NCI-H1092 (cell line): ENCODE measurements at regions not wholly inside any gene's neighbourhood (a gene's known extent, or its start where the extent isn't known, plus 50 kb on each side); places are given as distances from the start of the nearest gene placed in this dataset.
"Not testable (repeated sequence)": the region's sequence is repeated elsewhere in the genome, so short reads cannot be mapped to it uniquely, and the experiment has no call there.

Source experiments
- DNase-seq: peaks from one replicate; lab custom pipeline; 2025; lab: John Stamatoyannopoulos, UW

DNA sequence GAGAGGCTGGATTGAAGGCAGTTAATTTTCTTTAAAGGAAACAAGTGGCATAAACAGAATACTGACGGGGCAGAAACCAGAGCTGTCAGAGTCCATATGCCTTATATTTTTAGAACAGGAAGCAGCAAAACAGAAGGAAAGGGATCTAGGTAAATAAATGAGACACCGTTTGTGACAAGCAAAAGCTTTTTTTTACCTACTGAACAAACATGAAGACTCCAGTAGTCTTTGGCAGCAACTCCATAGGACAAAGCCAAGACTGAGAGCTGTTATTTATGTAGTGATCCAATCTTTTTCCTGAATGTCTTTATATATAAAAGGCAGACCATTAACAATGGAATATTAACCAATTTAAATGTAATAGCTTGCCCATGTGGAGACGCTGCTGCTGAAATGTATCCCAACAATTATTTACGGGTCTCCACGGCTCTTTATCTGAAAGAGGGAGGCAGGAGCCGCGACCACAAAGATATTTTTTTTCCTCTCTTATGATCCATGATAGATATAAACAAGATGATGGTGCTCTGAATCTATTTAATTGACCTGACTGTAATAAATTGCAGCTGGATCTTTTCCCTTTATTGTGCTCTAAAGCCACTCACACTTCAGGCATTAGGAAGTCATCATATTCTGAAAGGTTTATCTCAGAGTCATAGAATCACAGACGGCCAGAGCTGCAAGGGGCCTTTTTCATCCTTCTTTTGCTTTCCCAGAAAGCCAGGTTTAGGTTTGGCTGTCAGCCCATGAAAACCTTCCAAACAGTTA is 687.8 kb downstream of the EFNB2 start:
- peak; percentile 82 for DNase-seq

DNA sequence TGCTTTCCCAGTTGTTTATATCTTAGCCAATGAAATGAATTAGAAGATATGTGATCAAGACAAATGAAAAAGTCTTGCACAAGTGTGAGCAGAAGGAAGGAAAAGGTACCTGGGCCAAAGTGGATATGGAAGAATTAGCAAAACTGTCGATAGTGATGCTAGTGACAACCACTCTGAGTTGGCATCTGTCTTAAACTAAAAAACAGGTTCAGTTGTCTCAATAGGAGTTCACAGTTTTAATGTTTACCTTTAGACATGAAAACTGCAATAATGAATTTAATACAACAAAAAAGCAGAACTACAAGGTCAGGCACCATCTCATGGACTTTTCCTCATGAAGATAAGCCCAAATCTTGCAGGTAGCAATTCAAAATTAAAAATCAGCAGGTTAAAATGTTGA is 688.5 kb downstream of the EFNB2 start:
- no peak for DNase-seq

DNA sequence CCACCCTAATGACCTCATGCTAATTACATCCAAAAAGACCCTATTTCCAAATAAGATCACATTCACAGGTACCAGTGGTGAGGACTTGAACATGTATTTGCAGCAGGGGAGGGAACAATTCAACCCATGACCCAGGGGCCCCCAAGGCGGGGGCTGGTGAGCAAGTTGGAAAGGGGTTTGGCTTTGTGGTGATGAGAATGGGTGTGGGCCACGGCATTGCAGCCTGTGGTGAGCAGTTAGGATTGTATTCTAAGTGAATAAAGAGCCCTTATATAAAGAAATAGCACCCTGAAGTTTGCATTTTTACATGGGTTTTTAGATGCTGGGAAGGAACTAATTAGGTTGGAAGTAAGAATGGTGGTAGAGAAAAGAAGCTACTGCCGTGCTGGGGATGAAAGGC is 694.2 kb downstream of the EFNB2 start:
- DNase-seq, result no peak

DNA sequence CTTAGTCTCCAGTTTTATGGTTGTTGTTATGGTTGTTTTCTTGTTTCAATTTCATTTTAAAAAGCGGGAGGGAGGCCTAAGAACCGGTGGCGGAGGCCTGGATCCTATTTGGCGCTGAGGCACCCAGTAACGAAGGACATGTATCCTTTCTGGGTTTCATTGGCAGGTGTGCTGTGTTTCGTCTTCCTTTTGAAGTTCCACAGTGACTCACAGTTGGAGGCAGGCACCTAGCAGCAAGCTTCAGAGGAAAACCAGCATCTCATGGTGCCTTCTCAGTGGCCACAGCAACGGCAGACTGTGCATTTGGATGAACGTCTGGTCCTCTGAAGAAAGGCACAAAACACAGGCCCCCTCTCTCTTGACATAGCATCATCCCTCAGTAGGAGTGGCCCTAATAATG is 697.2 kb downstream of the EFNB2 start:
- DNase-seq, result no peak

DNA sequence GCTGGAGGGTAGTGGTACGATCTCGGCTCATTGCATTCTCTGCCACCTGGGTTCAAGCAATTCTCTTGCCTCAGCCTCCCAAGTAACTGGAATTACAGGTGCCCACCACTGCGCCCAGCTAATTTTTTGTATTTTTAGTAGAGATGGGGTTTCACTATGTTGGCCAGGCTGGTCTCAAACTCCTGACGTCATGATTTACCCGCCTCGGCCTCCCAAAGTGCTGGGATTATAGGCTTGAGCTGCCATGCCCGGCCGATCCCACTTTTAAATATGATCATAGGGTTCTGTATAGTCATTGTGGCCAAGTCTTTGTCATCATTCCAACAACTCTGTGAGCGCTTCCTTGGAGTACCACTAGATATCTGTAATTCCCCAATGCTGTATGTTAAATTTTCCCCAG is 698.2 kb downstream of the EFNB2 start:
- DNase-seq, result not testable (repeated sequence)

- no peak for DNase-seq
Observed at GRCh38 chr13:105830821-105831220, 704.6 kb downstream of the EFNB2 start.

GRCh38 chr13:105827111-105827809 is 708.2 kb downstream of the EFNB2 start:
- DNase-seq, result no peak

GRCh38 chr13:105825071-105825470 is 710.4 kb downstream of the EFNB2 start:
- DNase-seq, result no peak

DNA sequence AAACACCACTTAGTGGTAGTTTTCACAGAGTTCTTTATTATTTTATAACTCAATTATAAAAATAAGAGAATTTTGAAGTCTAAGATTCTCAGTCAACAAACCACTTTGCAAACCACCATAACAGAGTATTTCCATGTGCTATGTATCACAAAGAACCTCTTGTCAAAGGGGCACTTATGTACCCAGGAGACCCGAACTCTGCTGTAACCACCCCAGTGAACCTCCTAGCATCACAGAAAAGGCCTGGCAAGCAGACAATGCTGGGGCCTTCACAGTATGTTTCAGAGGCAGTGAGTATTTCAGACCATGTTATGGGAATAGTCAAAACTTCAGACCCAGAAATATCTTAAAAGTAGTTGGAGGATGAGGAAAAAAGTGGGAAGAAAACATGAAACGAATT is 714.1 kb downstream of the EFNB2 start:
- no peak for DNase-seq

DNA sequence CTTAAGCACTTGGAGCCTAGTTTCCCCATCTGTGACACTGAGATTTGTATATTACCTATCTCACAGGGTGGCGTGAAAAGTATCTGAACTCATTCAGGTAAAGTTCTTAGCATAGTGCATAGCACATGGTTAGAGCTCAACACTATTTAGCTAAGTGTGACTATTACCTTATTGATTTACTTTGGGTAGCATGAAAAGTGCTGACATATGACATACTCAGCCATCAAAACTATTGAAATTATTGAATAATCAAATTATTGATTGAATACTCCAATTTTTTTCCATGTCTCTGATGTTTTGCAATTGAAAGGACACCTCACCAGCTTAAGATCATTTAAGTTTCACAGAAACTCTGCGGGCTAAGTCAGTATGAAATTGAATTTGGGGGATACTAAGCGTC is 715.0 kb downstream of the EFNB2 start:
- no peak for DNase-seq

- no peak for DNase-seq
Observed at GRCh38 chr13:105817498-105817897, 718.0 kb downstream of the EFNB2 start.

GRCh38 chr13:105816994-105817393 is 718.5 kb downstream of the EFNB2 start:
- DNase-seq, result no peak

DNA sequence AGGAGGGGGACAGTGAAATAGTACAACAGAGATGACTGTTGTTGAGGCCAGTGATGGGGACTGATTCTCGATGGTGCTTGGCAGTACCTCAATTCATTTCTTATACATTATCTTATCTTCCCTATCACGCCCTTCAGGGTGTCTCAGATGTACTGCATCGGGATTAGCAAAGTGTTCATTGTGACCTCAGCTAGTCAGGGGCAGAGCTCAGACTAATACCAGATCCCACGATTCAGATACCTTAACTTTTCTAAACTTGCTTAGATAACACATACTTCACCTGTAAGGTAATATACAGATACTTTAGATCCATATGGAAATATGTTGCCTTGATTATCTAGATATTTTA is 720.6 kb downstream of the EFNB2 start:
- no peak for DNase-seq

- no peak for DNase-seq
Observed at GRCh38 chr13:105814219-105814901, 721.1 kb downstream of the EFNB2 start.

DNA sequence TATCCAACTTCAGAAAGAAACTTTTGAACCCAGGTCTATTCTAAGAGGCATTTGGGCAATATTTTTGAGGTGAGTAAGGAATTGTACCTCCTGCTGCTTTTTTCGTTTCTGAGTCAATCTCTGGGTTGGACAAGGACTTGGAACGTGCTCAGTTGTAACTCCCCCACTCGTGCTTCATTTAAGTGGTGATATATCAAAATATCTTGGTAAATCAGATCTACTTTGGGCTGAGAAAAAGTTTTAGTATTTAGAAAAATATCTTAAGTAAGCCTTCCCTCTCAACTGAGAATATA is 728.9 kb downstream of the EFNB2 start:
- DNase-seq, result no peak

GRCh38 chr13:105805892-105806627 is 729.4 kb downstream of the EFNB2 start:
- DNase-seq, result no peak

- no peak for DNase-seq
Observed at GRCh38 chr13:105804561-105805190, 730.8 kb downstream of the EFNB2 start.

- DNase-seq, result no peak
Observed at GRCh38 chr13:105799155-105799554, 736.3 kb downstream of the EFNB2 start.

DNA sequence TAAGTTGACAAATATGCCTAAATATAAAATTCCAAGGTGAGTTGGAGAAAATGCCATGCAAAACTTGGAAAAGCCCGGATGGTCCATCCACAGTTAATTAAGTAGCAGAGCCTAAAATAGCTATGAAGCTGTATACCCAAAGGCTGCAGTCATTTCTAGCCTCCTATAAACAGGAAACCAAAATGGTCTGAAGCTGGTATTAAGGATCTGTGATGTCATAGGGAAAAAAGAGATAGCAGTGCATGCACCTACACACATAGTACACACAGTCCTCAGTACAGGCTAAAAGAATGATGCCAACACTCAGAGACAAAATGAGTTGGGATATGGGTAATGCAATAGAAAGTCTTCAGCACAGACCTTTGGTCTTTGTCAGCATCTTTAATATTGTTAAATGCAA is 736.9 kb downstream of the EFNB2 start:
- DNase-seq, result no peak

DNA sequence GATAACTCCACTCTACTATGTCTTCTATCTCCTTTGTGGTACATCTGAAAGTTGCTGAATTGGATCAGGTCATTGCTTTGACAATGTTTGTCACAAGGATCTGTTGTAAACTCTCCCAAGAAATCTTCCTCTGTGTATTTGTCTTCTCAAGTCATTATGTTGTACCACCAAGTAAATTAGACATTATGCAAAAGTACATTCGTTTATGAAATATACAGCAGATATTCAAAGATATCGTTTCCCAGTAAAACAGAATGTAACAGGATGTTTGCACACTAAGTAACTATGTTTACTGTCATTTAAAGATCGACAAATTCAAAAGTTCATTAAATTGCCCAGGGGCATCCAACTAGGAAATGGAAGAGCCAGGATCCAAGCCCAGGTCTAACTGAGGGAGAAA is 739.4 kb downstream of the EFNB2 start:
- DNase-seq, result no peak

GRCh38 chr13:105790923-105791322 is 744.5 kb downstream of the EFNB2 start:
- no peak for DNase-seq

- no peak for DNase-seq
Observed at GRCh38 chr13:105788530-105788929, 746.9 kb downstream of the EFNB2 start.
